A673 (cell line): ENCODE measurements at regions not wholly inside any gene's neighbourhood (a gene's known extent, or its start where the extent isn't known, plus 50 kb on each side); places are given as distances from the start of the nearest gene placed in this dataset.

Source experiments
- BruUV-seq: library from RNA; stranded (reverse); fragments of 400-500 nt; replicated peaks from 2 replicates; lab custom pipeline; 2021; lab: Mats Ljungman, UMichigan
- CTCF ChIA-PET: fragments of 300-600 bp; sonication (Branson Sonifier 250); formaldehyde crosslinking; loops from one replicate; lab custom pipeline; 2022; ENCODE audit warnings: antibody characterized with exemption; lab: Charles Lee
- POLR2A ChIA-PET: fragments of 300-600 bp; sonication (Branson Sonifier 250); formaldehyde crosslinking; loops from one replicate; lab custom pipeline; 2022; ENCODE audit warnings: antibody characterized with exemption; ENCODE audit not compliant: low non-redundant PET; lab: Charles Lee
- DNase-seq: peaks from one replicate; pipeline ENCODE4 v3.0.0-alpha.2; 2015; ENCODE audit warnings: low spot score
- H3K27ac ChIP-seq: fragments of 200-600 bp; sonication (generic); 2 replicates; pipeline ENCODE4 v1.5.1; 2016; ENCODE audit warnings: mixed run types, low read depth, mild to moderate bottlenecking, mixed read lengths, antibody characterized with exemption, low read length; ENCODE audit not compliant: poor library complexity, severe bottlenecking
- H3K27me3 ChIP-seq: fragments of 200-600 bp; sonication (generic); replicated peaks from 2 replicates; pipeline ENCODE4 v1.6.1; 2017; ENCODE audit warnings: mixed run types, low read depth, mild to moderate bottlenecking, mixed read lengths, antibody characterized with exemption, low read length; ENCODE audit not compliant: insufficient read depth, poor library complexity
- H3K36me3 ChIP-seq: fragments of 200-600 bp; sonication (generic); 2 replicates; pipeline ENCODE4 v1.6.1; 2016; ENCODE audit warnings: mixed run types, mild to moderate bottlenecking, mixed read lengths, antibody characterized with exemption, low read length; ENCODE audit not compliant: insufficient read depth, poor library complexity, severe bottlenecking
- H3K4me1 ChIP-seq: fragments of 200-600 bp; sonication (generic); 2 replicates; pipeline ENCODE4 v1.6.1; 2017; ENCODE audit warnings: mixed run types, mild to moderate bottlenecking, mixed read lengths, antibody characterized with exemption, low read length; ENCODE audit not compliant: insufficient read depth, poor library complexity, severe bottlenecking
- H3K4me3 ChIP-seq: fragments of 200-600 bp; sonication (generic); 2 replicates; pipeline ENCODE4 v1.5.1; 2016; ENCODE audit warnings: low read depth, mixed run types, mild to moderate bottlenecking, mixed read lengths, low read length; ENCODE audit not compliant: poor library complexity, severe bottlenecking
- H3K9me3 ChIP-seq: fragments of 200-600 bp; sonication (generic); 2 replicates; pipeline ENCODE4 v1.6.1; 2016; ENCODE audit warnings: mixed run types, low read depth, mild to moderate bottlenecking, mixed read lengths, antibody characterized with exemption, low read length; ENCODE audit not compliant: poor library complexity, severe bottlenecking
- EZH2 ChIP-seq: fragments of 200-600 bp; sonication (generic); IDR thresholded peaks from 2 replicates; pipeline ENCODE4 v1.6.1; 2017; ENCODE audit warnings: borderline replicate concordance, low read depth, mild to moderate bottlenecking, mixed read lengths, antibody characterized with exemption, low read length; ENCODE audit not compliant: poor library complexity, severe bottlenecking
- intact Hi-C: fragments of 100-400 bp; cut with micrococcal nuclease; formaldehyde crosslinking; loops from one replicate; pipeline ENCODE4 v1.10.0; 2022; ENCODE audit not compliant: unreplicated experiment
- TF ChIP-seq, protein P1 (sequence below): fragments of 300-800, 200-600 bp; sonication (generic); conservative IDR thresholded peaks from 2 replicates; pipeline ENCODE4 v1.5.1; 2017; ENCODE audit warnings: low read depth, mild to moderate bottlenecking, antibody characterized with exemption, low read length, moderate library complexity, mixed read lengths

DNA sequence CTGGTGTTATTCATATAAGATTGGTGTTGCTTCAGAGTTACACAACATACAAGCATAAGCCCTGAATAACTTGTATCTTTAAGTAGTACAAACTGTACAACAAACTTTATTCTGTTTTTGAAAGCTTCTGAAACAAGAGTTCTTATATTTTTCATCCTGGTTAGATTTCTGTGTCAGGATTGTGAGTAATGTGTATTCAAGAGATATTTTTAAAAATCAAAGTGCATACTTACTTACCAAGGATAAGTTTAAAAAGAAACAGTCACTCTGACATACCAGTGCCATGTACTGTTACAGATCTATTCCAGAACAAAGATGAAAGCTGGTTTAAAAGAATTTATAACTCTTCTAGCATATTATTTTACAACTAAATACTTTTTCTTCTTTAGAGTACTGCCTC is 755.1 kb downstream of the ZPLD1 start:
- Histone ChIP-seq H3K4me1 (peaks cover 3% of the 10 kb centered on the region), H3K27me3 (no peaks in the 10 kb centered on the region), H3K4me3 (no peak overlapping the region), H3K36me3 (no peaks in the 10 kb centered on the region), H3K27ac (no peak overlapping the region), H3K9me3 (no peaks in the 10 kb centered on the region)
- POLR2A ChIA-PET, result no interaction called here
- intact Hi-C loops, result no loop called here
- DNase-seq, result no peak
- TF ChIP-seq EZH2, result no peak
- TF ChIP-seq, protein P1, sequence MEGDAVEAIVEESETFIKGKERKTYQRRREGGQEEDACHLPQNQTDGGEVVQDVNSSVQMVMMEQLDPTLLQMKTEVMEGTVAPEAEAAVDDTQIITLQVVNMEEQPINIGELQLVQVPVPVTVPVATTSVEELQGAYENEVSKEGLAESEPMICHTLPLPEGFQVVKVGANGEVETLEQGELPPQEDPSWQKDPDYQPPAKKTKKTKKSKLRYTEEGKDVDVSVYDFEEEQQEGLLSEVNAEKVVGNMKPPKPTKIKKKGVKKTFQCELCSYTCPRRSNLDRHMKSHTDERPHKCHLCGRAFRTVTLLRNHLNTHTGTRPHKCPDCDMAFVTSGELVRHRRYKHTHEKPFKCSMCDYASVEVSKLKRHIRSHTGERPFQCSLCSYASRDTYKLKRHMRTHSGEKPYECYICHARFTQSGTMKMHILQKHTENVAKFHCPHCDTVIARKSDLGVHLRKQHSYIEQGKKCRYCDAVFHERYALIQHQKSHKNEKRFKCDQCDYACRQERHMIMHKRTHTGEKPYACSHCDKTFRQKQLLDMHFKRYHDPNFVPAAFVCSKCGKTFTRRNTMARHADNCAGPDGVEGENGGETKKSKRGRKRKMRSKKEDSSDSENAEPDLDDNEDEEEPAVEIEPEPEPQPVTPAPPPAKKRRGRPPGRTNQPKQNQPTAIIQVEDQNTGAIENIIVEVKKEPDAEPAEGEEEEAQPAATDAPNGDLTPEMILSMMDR, result no peak
- CTCF ChIA-PET, result no interaction called here
- no TSS peak for BruUV-seq

- H3K27me3 ChIP-seq, result no peaks in the 10 kb centered on the region
- no peak overlapping the region for H3K4me3 ChIP-seq
- POLR2A ChIA-PET, result no interaction called here
- CTCF ChIA-PET, result no interaction called here
- intact Hi-C loops, result no loop called here
- no peak overlapping the region for H3K27ac ChIP-seq
- peak; percentile 69 for DNase-seq
- no peaks in the 10 kb centered on the region for H3K36me3 ChIP-seq
- peaks cover 13% of the 10 kb centered on the region for H3K4me1 ChIP-seq
- no peaks in the 10 kb centered on the region for H3K9me3 ChIP-seq
- no peak for TF ChIP-seq EZH2
- TF ChIP-seq, protein P1, result no peak
- no TSS peak for BruUV-seq
These were observed 760.4 kb downstream of the ZPLD1 start for GRCh38 chr3:103195216-103195615.

GRCh38 chr3:103203441-103203840 is 768.6 kb downstream of the ZPLD1 start:
- Histone ChIP-seq H3K27me3 (no peaks in the 10 kb centered on the region), H3K27ac (no peak overlapping the region), H3K9me3 (no peaks in the 10 kb centered on the region), H3K36me3 (no peaks in the 10 kb centered on the region), H3K4me1 (peaks cover 14% of the 10 kb centered on the region), H3K4me3 (no peak overlapping the region)
- intact Hi-C loops, result no loop called here
- ChIA-PET POLR2A (no interaction called here), CTCF (no interaction called here)
- peak; percentile 16 for DNase-seq
- no TSS peak for BruUV-seq
- TF ChIP-seq EZH2, result no peak
- TF ChIP-seq, protein P1, result no peak
